GM18907 (cell line): ENCODE measurements at regions not wholly inside any gene's neighbourhood (a gene's known extent, or its start where the extent isn't known, plus 50 kb on each side); places are given as distances from the start of the nearest gene placed in this dataset.

Experiments
- ATAC-seq: cut with Tn5 transposase; IDR thresholded peaks from one replicate; pipeline ENCODE4 v1.9.1; 2021; ENCODE audit warnings: mild to moderate bottlenecking, moderate library complexity; ENCODE audit not compliant: unreplicated experiment

GRCh38 chr4:31575504-31575903, 855.3 kb downstream of the PCDH7 start:
- ATAC-seq, result no peak

GRCh38 chr4:31580843-31581242, 860.7 kb downstream of the PCDH7 start:
- no peak for ATAC-seq

GRCh38 chr4:31585503-31585902, 865.3 kb downstream of the PCDH7 start:
- ATAC-seq, result no peak

DNA sequence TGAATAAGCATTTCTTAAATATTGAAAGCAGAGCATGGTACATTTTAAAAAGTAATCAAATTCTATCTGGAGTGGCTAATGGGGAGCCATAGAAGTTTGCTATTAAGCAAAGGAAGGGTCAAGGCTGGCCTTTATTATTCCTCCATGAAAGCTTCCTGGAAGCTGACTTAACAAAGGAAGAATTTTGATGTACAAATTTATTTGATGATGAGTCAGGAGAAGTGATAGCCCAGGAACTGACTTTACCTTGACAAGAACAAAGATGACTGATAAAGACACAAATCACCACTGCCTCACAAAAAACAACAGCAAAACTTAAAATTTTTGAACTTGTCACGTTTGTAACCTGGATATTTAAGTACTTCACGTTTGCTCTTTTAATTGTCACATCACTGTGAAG, 872.1 kb downstream of the PCDH7 start:
- ATAC-seq, result no peak

- no peak for ATAC-seq
These were observed 875.3 kb downstream of the PCDH7 start for GRCh38 chr4:31595496-31595895.

GRCh38 chr4:31598639-31599038, 878.5 kb downstream of the PCDH7 start:
- ATAC-seq, result no peak

- ATAC-seq, result no peak
These were observed 881.6 kb downstream of the PCDH7 start for GRCh38 chr4:31601793-31602192.

- ATAC-seq, result no peak
These were observed 893.9 kb downstream of the PCDH7 start for GRCh38 chr4:31613946-31614623.

DNA sequence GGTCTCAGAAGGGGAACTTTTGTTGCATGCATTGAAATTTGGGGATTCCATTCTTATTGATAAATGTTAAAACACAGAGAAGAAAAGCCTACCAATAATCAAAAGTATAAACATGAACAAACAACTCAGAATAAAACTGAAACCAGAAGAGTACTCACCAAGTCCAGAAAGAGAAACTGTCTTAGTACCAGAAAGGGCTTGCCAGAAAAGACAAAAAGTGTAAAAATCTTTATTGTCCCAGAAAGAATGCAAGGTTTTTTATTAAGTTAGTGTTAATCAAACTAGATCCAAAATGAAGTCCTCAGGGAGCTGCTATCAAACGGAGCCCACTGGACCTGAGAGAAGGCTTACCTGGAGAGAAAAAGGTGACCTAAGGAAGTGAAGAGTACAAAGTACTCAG, 897.5 kb downstream of the PCDH7 start:
- ATAC-seq, result no peak

DNA sequence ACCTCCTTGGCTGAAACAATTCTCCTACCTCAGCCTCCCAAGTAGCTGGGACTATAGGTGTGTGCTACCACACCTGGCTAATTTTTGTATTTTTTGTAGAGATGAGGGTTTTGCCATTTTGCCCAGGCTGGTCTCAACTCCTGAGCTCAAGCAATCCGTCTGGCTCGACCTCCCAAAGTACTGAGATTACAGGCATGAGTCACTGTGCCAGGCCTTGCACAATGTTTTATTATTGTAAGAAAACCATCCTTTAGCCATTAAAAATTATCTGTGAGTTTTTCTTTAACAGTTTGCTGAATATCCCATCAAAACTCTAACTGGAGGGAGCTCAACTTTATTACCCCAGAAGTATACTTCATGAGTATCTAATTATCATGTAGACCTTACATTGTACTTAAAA, 900.3 kb downstream of the PCDH7 start:
- no peak for ATAC-seq

GRCh38 chr4:31645236-31645635, 925.1 kb downstream of the PCDH7 start:
- no peak for ATAC-seq

DNA sequence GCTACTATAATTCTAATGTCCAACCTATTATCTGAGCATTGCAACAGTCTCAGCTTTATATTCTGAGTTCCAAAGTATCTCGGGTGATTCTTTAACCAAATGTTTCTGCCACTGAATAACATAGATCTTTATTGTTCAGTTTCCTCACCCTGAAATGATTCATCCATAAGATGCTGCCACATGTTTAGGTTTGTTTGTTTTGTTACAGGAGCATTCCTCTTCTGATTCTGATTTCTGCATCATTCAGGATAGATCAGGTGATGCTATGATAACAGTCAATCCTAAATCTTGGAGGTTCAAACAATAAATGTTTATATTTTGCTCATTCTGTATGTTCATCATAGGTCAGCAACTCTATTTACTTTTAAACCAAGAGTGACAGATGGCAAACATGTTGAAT, 927.6 kb downstream of the PCDH7 start:
- no peak for ATAC-seq

DNA sequence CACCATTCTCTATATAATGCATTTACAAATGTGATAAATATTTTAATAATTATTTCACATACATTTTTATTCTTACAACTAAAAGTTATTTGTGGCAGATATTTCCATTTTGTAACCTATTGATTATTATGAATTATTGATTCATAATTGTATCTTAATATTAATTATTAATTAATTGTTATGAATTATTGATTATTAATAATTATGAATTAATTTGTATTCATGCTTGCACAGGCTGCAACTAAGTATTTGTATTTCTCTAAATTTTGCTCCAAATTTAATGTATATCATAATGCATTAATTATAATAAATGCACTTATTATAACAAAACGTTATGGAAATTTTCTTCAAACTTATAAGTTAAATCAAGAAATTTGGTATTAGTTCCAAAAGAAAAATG, 929.7 kb downstream of the PCDH7 start:
- ATAC-seq, result no peak

DNA sequence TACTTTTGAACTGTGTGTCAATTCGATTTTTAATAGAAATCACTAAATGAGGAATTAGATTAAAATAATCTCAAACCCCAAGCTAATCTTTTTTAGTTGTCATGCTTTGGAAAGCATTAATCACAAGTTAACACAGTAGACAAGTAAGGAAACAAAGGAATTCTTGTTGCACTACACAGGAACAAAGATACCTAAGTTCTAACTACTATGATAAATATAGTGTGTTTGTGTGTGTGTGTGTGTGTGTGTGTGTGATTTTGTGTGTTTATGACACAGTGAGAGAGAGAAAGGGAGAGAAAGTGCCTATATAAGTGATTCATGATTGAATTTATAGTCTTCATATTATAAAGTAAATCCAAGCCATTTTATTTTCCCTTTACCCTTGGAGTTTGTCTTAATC, 931.4 kb downstream of the PCDH7 start:
- ATAC-seq, result no peak

GRCh38 chr4:31655328-31655727, 935.2 kb downstream of the PCDH7 start:
- no peak for ATAC-seq

GRCh38 chr4:31657859-31658570, 937.8 kb downstream of the PCDH7 start:
- ATAC-seq, result no peak

- no peak for ATAC-seq
These were observed 940.7 kb downstream of the PCDH7 start for GRCh38 chr4:31660916-31661315.

- no peak for ATAC-seq
These were observed 942.8 kb downstream of the PCDH7 start for GRCh38 chr4:31662951-31663350.

- ATAC-seq, result no peak
These were observed 947.5 kb downstream of the PCDH7 start for GRCh38 chr4:31667686-31668085.

DNA sequence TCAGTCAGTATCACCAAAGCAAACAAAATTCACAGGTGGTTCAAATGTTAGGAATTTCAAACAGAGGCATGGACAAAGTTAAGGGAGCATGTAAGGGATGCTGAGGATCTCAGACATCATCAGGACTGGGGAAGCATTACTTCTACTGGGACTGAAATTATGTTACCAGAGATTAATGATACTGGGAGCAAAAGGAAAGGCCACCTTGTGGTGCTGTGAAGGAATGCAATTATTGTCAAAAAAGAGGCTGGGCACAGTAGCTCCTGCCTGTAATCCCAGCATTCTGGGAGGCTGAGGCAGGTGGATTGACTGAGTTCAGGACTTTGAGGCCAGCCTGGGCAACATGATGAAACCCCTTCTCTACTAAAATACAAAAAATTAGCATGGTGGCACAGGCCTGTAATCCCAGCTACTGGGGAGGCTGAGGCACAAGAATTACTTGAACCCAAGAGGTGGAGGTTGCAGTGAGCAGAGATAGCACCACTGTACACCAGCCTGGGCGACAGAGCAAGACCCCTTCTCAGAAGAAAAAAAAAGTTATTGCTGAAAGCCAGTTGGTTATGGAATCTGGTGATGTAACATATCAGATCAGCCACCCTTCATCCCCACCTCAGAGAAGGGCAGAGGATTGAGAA, 954.3 kb downstream of the PCDH7 start:
- no peak for ATAC-seq

- ATAC-seq, result no peak
These were observed 958.2 kb downstream of the PCDH7 start for GRCh38 chr4:31678356-31678755.

GRCh38 chr4:31682796-31683195, 962.6 kb downstream of the PCDH7 start:
- ATAC-seq, result no peak
